Stomach (tissue), 4 donors: ENCODE measurements at regions not wholly inside any gene's neighbourhood (a gene's known extent, or its start where the extent isn't known, plus 50 kb on each side); places are given as distances from the start of the nearest gene placed in this dataset.

Source experiments
- CTCF ChIP-seq, 7 experiments: fragments of 450-650 bp in 4 of 7; fragments of 200-600 bp in 3 of 7; sonication (generic) in 3 of 7; IDR thresholded peaks; one replicate each; pipeline ENCODE4 v1.5.1; 2016 to 2019; ENCODE audit warnings: antibody characterized with exemption in 7 of 7, control low read depth in 2 of 7, mild to moderate bottlenecking in 1 of 7
- POLR2A ChIP-seq, 4 donors: fragments of 450-650 bp; IDR thresholded peaks; one replicate each; pipeline ENCODE4 v1.6.1; 2016; ENCODE audit warnings: antibody characterized with exemption in 4 of 4, control low read depth in 2 of 4, mild to moderate bottlenecking in 1 of 4, moderate library complexity in 1 of 4
- POLR2AphosphoS5 ChIP-seq, 3 donors: sonication (generic); formaldehyde crosslinking; IDR thresholded peaks; one replicate each; pipeline ENCODE4 v1.6.1; 2016; ENCODE audit warnings: antibody characterized with exemption in 3 of 3

GRCh38 chr3:66889750-66890494, 108.2 kb upstream of the KBTBD8 start:
- TF ChIP-seq CTCF (IDR thresholded peaks at IDR 0.05) (no peak), POLR2A (IDR thresholded peaks at IDR 0.05) (no peak), POLR2AphosphoS5 (IDR thresholded peaks at IDR 0.05) (no peak)
